A549 (cell line): ENCODE measurements at regions not wholly inside any gene's neighbourhood (a gene's known extent, or its start where the extent isn't known, plus 50 kb on each side); places are given as distances from the start of the nearest gene placed in this dataset.

Experiments used
- CEBPB ChIP-seq, 2 experiments: fragments of >200 bp in 1 of 2; sonication (Bioruptor Twin) in 1 of 2; formaldehyde crosslinking in 1 of 2; IDR thresholded peaks; 2 replicates each; pipeline ENCODE4 v1.6.1; 2012 to 2016
- CHD2 ChIP-seq: fragments of 150-350 bp; IDR thresholded peaks from 2 replicates; pipeline ENCODE4 v1.6.1; 2014; ENCODE audit warnings: low read length; ENCODE audit not compliant: partially characterized antibody
- CTCF ChIP-seq: fragments of >200 bp; sonication (Bioruptor Twin); formaldehyde crosslinking; IDR thresholded peaks from 3 replicates; pipeline ENCODE4 v1.5.1; 2016
- MAX ChIP-seq: IDR thresholded peaks from 2 replicates; pipeline ENCODE4 v1.6.1; 2012
- NR3C1 ChIP-seq: fragments of >200 bp; sonication (Bioruptor Twin); formaldehyde crosslinking; IDR thresholded peaks from 3 replicates; pipeline ENCODE4 v1.6.1; 2017
- PBX3 ChIP-seq: IDR thresholded peaks from 2 replicates; pipeline ENCODE4 v1.6.1; 2012
- POLR2A ChIP-seq: IDR thresholded peaks from 2 replicates; pipeline ENCODE4 v1.6.1; 2012; ENCODE audit warnings: mild to moderate bottlenecking, low read length
- RAD21 ChIP-seq, 2 experiments: fragments of >200 bp in 1 of 2; sonication (Bioruptor Twin) in 1 of 2; formaldehyde crosslinking in 1 of 2; IDR thresholded peaks in 1 of 2; conservative IDR thresholded peaks in 1 of 2; 2 replicates in 1 of 2; 3 replicates in 1 of 2; pipeline ENCODE4 v1.6.1; 2012 to 2018; ENCODE audit warnings: inconsistent platforms in 1 of 2

- no peak for TF ChIP-seq CTCF
- TF ChIP-seq PBX3: no peak
- no peak for TF ChIP-seq RAD21 (conservative IDR thresholded peaks at IDR 0.05 in 1 of 2, IDR thresholded peaks at IDR 0.05 in 1 of 2)
- TF ChIP-seq CHD2: no peak
- TF ChIP-seq MAX: no peak
- no peak for TF ChIP-seq NR3C1
- TF ChIP-seq CEBPB (IDR thresholded peaks at IDR 0.05): no peak
- no peak for TF ChIP-seq POLR2A
Observed at GRCh38 chr5:142235870-142236672, 88.8 kb downstream of the SPRY4 start.
